ES-I3 (cell line): ENCODE measurements at regions not wholly inside any gene's neighbourhood (a gene's known extent, or its start where the extent isn't known, plus 50 kb on each side); places are given as distances from the start of the nearest gene placed in this dataset.

Experiments
- H3K36me3 ChIP-seq: 2 replicates; pipeline ENCODE4 v1.6.1; 2013; ENCODE audit warnings: mild to moderate bottlenecking, low read length, control low read depth, moderate library complexity; ENCODE audit not compliant: insufficient read depth
- H3K4me1 ChIP-seq: 2 replicates; pipeline ENCODE4 v1.6.1; 2013; ENCODE audit warnings: mild to moderate bottlenecking, control low read depth, low read length; ENCODE audit not compliant: insufficient read depth
- H3K9ac ChIP-seq: 2 replicates; pipeline ENCODE4 v1.6.1; 2013; ENCODE audit warnings: low read depth, mild to moderate bottlenecking, low read length, moderate library complexity
- H3K9me3 ChIP-seq: 2 replicates; pipeline ENCODE4 v1.6.1; 2013; ENCODE audit warnings: mild to moderate bottlenecking, low read length, moderate library complexity; ENCODE audit not compliant: control insufficient read depth, insufficient read depth

GRCh38 chr7:68470836-68471435 lies 1127.3 kb upstream of the AUTS2 start:
- no peak overlapping the region for H3K9ac ChIP-seq
- no peaks in the 10 kb centered on the region for H3K9me3 ChIP-seq

GRCh38 chr7:68472688-68473087 lies 1125.6 kb upstream of the AUTS2 start:
- H3K9me3 ChIP-seq, result no peaks in the 10 kb centered on the region
- no peaks in the 10 kb centered on the region for H3K4me1 ChIP-seq
- H3K36me3 ChIP-seq, result no peaks in the 10 kb centered on the region
- no peak overlapping the region for H3K9ac ChIP-seq

More at GRCh38 chr7:68470836-68471435, 1127.3 kb upstream of the AUTS2 start:
- H3K4me1 ChIP-seq, result no peaks in the 10 kb centered on the region
- no peaks in the 10 kb centered on the region for H3K36me3 ChIP-seq

- Histone ChIP-seq H3K4me1 (no peaks in the 10 kb centered on the region), H3K9me3 (no peaks in the 10 kb centered on the region), H3K9ac (no peak overlapping the region), H3K36me3 (no peaks in the 10 kb centered on the region)
These were observed 1123.5 kb upstream of the AUTS2 start for GRCh38 chr7:68474661-68475216.

- no peaks in the 10 kb centered on the region for H3K36me3 ChIP-seq
- H3K4me1 ChIP-seq, result no peaks in the 10 kb centered on the region
- no peak overlapping the region for H3K9ac ChIP-seq
These were observed 1121.3 kb upstream of the AUTS2 start for GRCh38 chr7:68476966-68477365.

DNA sequence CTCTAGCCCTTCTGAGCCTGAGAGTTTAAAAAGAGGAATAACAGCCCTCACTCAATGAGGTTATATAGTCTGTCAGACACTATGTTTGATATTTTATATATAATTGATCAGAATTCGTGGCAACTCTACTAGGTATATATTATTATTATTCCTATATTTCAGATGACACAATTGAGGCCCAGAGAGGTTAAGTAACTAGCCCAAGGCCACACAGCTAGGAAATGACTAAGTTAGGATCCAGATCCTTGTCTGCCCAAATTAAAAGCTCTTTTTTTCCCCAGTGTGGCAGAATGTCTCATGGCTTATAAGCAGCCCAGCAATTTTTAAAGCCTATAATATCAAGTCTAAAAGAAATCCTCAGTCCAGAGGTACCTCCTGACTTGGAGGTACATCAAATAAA lies 1119.9 kb upstream of the AUTS2 start:
- H3K9me3 ChIP-seq, result no peaks in the 10 kb centered on the region
- no peak overlapping the region for H3K9ac ChIP-seq
- H3K4me1 ChIP-seq, result no peaks in the 10 kb centered on the region
- H3K36me3 ChIP-seq, result no peaks in the 10 kb centered on the region

More at GRCh38 chr7:68476966-68477365, 1121.3 kb upstream of the AUTS2 start:
- no peaks in the 10 kb centered on the region for H3K9me3 ChIP-seq

- Histone ChIP-seq H3K9ac (no peak overlapping the region), H3K9me3 (no peaks in the 10 kb centered on the region), H3K4me1 (no peaks in the 10 kb centered on the region), H3K36me3 (no peaks in the 10 kb centered on the region)
These were observed 1115.5 kb upstream of the AUTS2 start for GRCh38 chr7:68482800-68483199.

GRCh38 chr7:68484731-68485130 lies 1113.5 kb upstream of the AUTS2 start:
- no peaks in the 10 kb centered on the region; the same call in 1 of the 2 replicates for H3K4me1 ChIP-seq
- H3K9ac ChIP-seq, result no peak overlapping the region
- H3K36me3 ChIP-seq, result no peaks in the 10 kb centered on the region
- no peaks in the 10 kb centered on the region for H3K9me3 ChIP-seq

GRCh38 chr7:68485253-68485917 lies 1112.9 kb upstream of the AUTS2 start:
- Histone ChIP-seq H3K9ac (no peak overlapping the region), H3K4me1 (no peaks in the 10 kb centered on the region; the same call in 1 of the 2 replicates), H3K9me3 (no peaks in the 10 kb centered on the region), H3K36me3 (no peaks in the 10 kb centered on the region)

GRCh38 chr7:68488341-68489060 lies 1109.8 kb upstream of the AUTS2 start:
- no peaks in the 10 kb centered on the region; the same call in 1 of the 2 replicates for H3K4me1 ChIP-seq
- no peak overlapping the region for H3K9ac ChIP-seq
- H3K36me3 ChIP-seq, result no peaks in the 10 kb centered on the region
- H3K9me3 ChIP-seq, result no peaks in the 10 kb centered on the region

GRCh38 chr7:68491523-68492358 lies 1106.5 kb upstream of the AUTS2 start:
- no peaks in the 10 kb centered on the region; the same call in 1 of the 2 replicates for H3K4me1 ChIP-seq
- no peaks in the 10 kb centered on the region for H3K36me3 ChIP-seq
- H3K9me3 ChIP-seq, result no peaks in the 10 kb centered on the region
- no peak overlapping the region for H3K9ac ChIP-seq

- no peaks in the 10 kb centered on the region; the same call in 1 of the 2 replicates for H3K4me1 ChIP-seq
- H3K9ac ChIP-seq, result no peak overlapping the region
- H3K36me3 ChIP-seq, result no peaks in the 10 kb centered on the region
- no peaks in the 10 kb centered on the region for H3K9me3 ChIP-seq
These were observed 1106.0 kb upstream of the AUTS2 start for GRCh38 chr7:68492359-68492690.

- H3K9me3 ChIP-seq, result no peaks in the 10 kb centered on the region
These were observed 1094.9 kb upstream of the AUTS2 start for GRCh38 chr7:68503400-68503799.

GRCh38 chr7:68504716-68505115 lies 1093.6 kb upstream of the AUTS2 start:
- Histone ChIP-seq H3K9me3 (no peaks in the 10 kb centered on the region), H3K36me3 (no peaks in the 10 kb centered on the region; the same call in 1 of the 2 replicates), H3K9ac (no peak overlapping the region), H3K4me1 (no peaks in the 10 kb centered on the region)

More at GRCh38 chr7:68503400-68503799, 1094.9 kb upstream of the AUTS2 start:
- H3K36me3 ChIP-seq, result no peaks in the 10 kb centered on the region; the same call in 1 of the 2 replicates
- no peak overlapping the region for H3K9ac ChIP-seq
- H3K4me1 ChIP-seq, result no peaks in the 10 kb centered on the region

GRCh38 chr7:68505721-68506120 lies 1092.6 kb upstream of the AUTS2 start:
- H3K9me3 ChIP-seq, result no peaks in the 10 kb centered on the region
- no peak overlapping the region for H3K9ac ChIP-seq
- no peaks in the 10 kb centered on the region; the same call in 1 of the 2 replicates for H3K36me3 ChIP-seq
- H3K4me1 ChIP-seq, result no peaks in the 10 kb centered on the region
